ENCODE measurements at regions not wholly inside any gene's neighbourhood (a gene's known extent, or its start where the extent isn't known, plus 50 kb on each side); places are given as distances from the start of the nearest gene placed in this dataset.
"Not testable (repeated sequence)": the region's sequence is repeated elsewhere in the genome, so short reads cannot be mapped to it uniquely, and the experiment has no call there.

DNA sequence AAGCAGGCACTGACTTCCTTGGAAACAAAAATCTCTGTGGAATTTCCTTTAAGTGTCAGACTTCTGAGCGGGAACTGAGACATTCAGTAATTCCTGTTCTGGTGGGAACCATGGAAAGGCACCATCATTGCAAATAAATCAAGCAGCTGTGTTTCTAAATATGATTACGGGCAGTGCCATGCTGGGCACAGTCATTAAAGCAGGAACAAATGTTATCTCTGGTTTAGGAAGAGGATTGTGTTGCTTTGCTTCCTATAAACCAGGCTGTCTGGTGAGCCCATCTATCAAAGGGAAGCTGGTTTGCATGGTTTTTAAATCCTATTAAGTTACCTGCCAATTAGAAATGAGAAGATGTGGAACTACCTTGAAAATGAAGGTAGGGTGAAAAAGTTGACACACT lies 86.7 kb downstream of the EBLN2 start:
- FAIRE-seq (no peak), DNase-seq (ENCODE audit: low read depth) (no peak)
- Histone ChIP-seq H3K27me3 (ENCODE audit: control insufficient read depth, insufficient read depth, low read length) (no peaks in the 10 kb centered on the region), H3K36me3 (ENCODE audit: control insufficient read depth, insufficient read depth, low read length) (no peaks in the 10 kb centered on the region), H3K4me3 (ENCODE audit: low read depth, low read length) (no peak overlapping the region)
- no peak for TF ChIP-seq CTCF (IDR thresholded peaks at IDR 0.05; ENCODE audit: insufficient read depth, low read length, severe bottlenecking)

DNA sequence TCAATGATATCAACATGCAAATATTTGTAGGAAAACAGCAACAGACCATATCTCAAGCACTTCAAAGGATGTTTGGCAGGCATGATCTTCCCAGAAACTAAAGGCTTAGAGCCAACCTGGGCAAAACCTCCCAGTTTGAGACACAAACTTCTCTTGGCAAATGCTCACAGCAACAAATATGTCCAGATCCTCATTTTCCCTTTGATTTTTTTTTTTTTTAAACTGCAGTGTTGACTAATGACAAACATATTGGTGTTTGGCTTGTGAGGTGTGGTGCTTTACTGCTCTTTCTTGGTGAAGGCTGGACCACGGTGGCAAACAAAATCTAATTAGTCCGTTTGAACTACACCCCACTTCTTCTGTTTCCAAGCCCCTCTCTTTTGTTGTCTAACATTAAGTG lies 87.2 kb downstream of the EBLN2 start:
- DNase-seq (ENCODE audit: low read depth): no peak
- no peaks in the 10 kb centered on the region for H3K27me3 ChIP-seq (ENCODE audit: control insufficient read depth, insufficient read depth, low read length)
- FAIRE-seq: no peak
- TF ChIP-seq CTCF (IDR thresholded peaks at IDR 0.05; ENCODE audit: insufficient read depth, low read length, severe bottlenecking): no peak
- H3K36me3 ChIP-seq (ENCODE audit: control insufficient read depth, insufficient read depth, low read length): no peaks in the 10 kb centered on the region
- H3K4me3 ChIP-seq (ENCODE audit: low read depth, low read length): no peak overlapping the region

DNA sequence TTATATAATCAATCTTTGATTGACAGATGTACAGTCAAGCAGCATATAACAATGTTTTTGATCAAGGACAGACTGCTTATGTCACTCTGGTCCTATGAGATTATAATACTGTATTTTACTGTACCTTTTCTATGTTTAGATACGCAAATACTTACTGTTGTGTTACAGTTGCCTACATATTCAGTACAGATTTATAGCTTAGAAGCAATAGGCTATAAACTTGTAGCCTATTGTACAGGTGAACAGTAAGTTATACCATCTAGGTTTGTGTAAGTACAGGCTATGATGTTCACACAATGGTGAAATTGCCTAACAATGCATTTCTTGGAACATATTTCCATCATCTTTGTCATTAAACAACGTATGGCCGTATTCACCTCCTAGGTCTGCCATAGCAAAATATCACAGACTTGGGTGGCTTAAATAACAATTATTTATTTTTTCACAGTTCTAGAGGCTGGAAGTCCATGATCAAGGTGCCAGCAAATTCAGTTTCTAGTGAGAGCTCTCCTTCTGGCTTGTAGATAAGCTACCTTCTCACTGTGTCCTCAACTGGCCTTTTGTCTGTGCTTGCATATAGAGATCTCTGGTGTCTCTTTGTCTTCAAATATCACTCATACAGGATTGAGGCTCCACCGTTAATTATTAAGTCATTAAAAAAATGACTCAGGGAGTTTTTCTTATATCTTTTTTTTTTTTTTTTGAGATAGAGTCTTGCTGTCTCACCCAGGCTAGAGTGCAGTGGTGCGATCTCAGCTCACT lies 89.1 kb downstream of the EBLN2 start:
- TF ChIP-seq CTCF (IDR thresholded peaks at IDR 0.05; ENCODE audit: insufficient read depth, low read length, severe bottlenecking): no peak
- Histone ChIP-seq H3K4me3 (ENCODE audit: low read depth, low read length) (no peak overlapping the region), H3K36me3 (ENCODE audit: control insufficient read depth, insufficient read depth, low read length) (no peaks in the 10 kb centered on the region), H3K27me3 (ENCODE audit: control insufficient read depth, insufficient read depth, low read length) (no peaks in the 10 kb centered on the region)
- DNase-seq (ENCODE audit: low read depth): no peak
- FAIRE-seq: no peak

DNA sequence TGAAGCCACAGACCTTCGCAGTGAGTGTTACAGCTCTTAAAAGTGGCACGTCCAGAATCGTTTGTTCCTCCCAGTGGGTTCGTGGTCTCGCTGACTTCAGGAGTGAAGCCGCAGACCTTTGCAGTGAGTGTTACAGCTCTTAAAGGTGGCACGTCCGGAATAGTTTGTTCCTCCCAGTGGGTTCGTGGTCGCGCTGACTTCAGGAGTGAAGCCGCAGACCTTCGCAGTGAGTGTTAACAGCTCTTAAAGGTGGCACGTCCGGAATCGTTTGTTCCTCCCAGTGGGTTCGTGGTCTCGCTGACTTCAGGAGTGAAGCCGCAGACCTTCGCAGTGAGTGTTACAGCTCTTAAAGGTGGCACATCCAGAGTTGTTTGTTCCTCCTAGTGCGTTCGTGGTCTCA lies 91.1 kb downstream of the EBLN2 start:
- not testable (repeated sequence) for H3K27me3 ChIP-seq (ENCODE audit: control insufficient read depth, insufficient read depth, low read length); FAIRE-seq; DNase-seq (ENCODE audit: low read depth); H3K36me3 ChIP-seq (ENCODE audit: control insufficient read depth, insufficient read depth, low read length); H3K4me3 ChIP-seq (ENCODE audit: low read depth, low read length)

DNA sequence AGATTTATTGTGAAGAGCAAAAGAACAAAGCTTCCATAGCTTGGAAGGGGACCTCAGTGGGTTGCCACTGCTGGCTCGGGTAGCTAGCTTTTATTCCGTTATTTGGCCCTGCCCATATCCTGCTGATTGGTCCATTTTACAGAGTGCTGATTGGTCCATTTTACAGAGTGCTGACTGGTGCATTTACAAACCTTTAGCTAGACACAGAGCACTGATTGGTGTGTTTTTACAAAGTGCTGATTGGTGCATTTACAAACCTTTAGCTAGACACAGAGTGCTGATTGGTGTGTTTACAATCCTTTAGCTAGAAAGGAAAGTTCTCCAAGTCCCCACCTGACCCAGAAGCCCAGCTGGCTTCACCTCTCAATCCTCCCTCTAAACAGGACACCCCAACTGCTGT lies 91.6 kb downstream of the EBLN2 start:
- not testable (repeated sequence) for H3K36me3 ChIP-seq (ENCODE audit: control insufficient read depth, insufficient read depth, low read length); H3K4me3 ChIP-seq (ENCODE audit: low read depth, low read length); DNase-seq (ENCODE audit: low read depth); FAIRE-seq; H3K27me3 ChIP-seq (ENCODE audit: control insufficient read depth, insufficient read depth, low read length)

DNA sequence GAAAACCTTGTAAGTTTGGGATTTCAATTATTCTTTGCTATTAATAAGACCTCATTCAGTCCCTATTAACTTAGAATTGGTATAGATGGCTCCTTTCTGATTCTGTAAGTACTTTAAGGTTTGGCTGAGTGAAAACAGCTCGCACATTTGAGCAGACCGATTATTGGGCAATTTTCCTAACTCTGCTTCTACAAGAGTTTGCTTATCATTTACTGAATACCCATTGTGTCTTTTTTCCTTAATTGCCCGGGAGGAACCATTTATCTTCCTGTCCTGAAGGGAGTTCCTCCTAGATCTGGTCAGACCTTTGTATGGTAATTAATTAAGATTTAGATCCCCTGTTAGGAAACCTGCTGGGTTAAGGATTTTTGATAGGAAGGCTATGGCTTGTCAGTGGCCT lies 92.8 kb downstream of the EBLN2 start:
- H3K27me3 ChIP-seq (ENCODE audit: control insufficient read depth, insufficient read depth, low read length); H3K36me3 ChIP-seq (ENCODE audit: control insufficient read depth, insufficient read depth, low read length); DNase-seq (ENCODE audit: low read depth); FAIRE-seq; H3K4me3 ChIP-seq (ENCODE audit: low read depth, low read length): not testable (repeated sequence)

- not testable (repeated sequence) for H3K4me3 ChIP-seq (ENCODE audit: low read depth, low read length); H3K36me3 ChIP-seq (ENCODE audit: control insufficient read depth, insufficient read depth, low read length); H3K27me3 ChIP-seq (ENCODE audit: control insufficient read depth, insufficient read depth, low read length); FAIRE-seq; DNase-seq (ENCODE audit: low read depth)
Measured at GRCh38 chr3:73155441-73155840, 94.0 kb downstream of the EBLN2 start.

GRCh38 chr3:73164622-73165021 lies 103.2 kb downstream of the EBLN2 start:
- Histone ChIP-seq H3K27me3 (ENCODE audit: control insufficient read depth, insufficient read depth, low read length) (no peaks in the 10 kb centered on the region), H3K4me3 (ENCODE audit: low read depth, low read length) (no peak overlapping the region), H3K36me3 (ENCODE audit: control insufficient read depth, insufficient read depth, low read length) (no peaks in the 10 kb centered on the region)
- FAIRE-seq (no peak), DNase-seq (ENCODE audit: low read depth) (no peak)
- no peak for TF ChIP-seq CTCF (IDR thresholded peaks at IDR 0.05; ENCODE audit: insufficient read depth, low read length, severe bottlenecking)

Data from bronchial epithelial cell (primary cell).